ENCODE measurements at regions not wholly inside any gene's neighbourhood (a gene's known extent, or its start where the extent isn't known, plus 50 kb on each side); places are given as distances from the start of the nearest gene placed in this dataset.

DNA sequence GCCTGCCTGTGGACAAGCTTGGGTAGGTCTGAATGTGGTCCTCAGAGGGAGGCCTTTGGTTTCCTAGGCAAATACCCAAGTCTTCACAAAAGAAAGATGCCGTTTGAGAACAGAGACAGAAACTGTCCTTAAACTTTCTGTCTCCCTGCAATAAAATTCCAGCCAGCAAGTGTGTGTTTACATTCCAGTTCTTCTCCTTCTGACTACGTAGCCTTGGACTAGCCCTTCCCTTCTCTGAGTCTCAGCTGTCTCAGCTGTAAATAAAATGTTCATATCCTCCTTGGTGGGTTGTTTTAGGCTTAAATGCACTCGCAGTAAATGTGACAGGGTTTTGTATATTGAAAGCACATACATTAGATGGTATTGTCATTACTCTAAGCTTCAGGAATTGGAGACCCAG, 561.2 kb upstream of the MKI67 start:
- H3K9me3 ChIP-seq (ENCODE audit: low read length) = no peaks in the 10 kb centered on the region
- TF ChIP-seq RAD21 (conservative IDR thresholded peaks at IDR 0.05) (no peak), EP300 (conservative IDR thresholded peaks at IDR 0.05; ENCODE audit: poor library complexity, severe bottlenecking) (no peak)
- TF ChIP-seq, protein P1, sequence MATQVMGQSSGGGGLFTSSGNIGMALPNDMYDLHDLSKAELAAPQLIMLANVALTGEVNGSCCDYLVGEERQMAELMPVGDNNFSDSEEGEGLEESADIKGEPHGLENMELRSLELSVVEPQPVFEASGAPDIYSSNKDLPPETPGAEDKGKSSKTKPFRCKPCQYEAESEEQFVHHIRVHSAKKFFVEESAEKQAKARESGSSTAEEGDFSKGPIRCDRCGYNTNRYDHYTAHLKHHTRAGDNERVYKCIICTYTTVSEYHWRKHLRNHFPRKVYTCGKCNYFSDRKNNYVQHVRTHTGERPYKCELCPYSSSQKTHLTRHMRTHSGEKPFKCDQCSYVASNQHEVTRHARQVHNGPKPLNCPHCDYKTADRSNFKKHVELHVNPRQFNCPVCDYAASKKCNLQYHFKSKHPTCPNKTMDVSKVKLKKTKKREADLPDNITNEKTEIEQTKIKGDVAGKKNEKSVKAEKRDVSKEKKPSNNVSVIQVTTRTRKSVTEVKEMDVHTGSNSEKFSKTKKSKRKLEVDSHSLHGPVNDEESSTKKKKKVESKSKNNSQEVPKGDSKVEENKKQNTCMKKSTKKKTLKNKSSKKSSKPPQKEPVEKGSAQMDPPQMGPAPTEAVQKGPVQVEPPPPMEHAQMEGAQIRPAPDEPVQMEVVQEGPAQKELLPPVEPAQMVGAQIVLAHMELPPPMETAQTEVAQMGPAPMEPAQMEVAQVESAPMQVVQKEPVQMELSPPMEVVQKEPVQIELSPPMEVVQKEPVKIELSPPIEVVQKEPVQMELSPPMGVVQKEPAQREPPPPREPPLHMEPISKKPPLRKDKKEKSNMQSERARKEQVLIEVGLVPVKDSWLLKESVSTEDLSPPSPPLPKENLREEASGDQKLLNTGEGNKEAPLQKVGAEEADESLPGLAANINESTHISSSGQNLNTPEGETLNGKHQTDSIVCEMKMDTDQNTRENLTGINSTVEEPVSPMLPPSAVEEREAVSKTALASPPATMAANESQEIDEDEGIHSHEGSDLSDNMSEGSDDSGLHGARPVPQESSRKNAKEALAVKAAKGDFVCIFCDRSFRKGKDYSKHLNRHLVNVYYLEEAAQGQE (IDR thresholded peaks at IDR 0.05; ENCODE audit: borderline replicate concordance) = no peak
- H2AFZ ChIP-seq (ENCODE audit: low read depth, low read length) = no peak overlapping the region
- no peak overlapping the region for H3K27ac ChIP-seq (ENCODE audit: low read length)
- H3F3A ChIP-seq (ENCODE audit: insufficient read depth, low read length, poor library complexity, severe bottlenecking) = no peaks in the 10 kb centered on the region
- H3K27me3 ChIP-seq (ENCODE audit: insufficient read depth, low read depth, low read length) = no peaks in the 10 kb centered on the region
- H3K4me2 ChIP-seq (ENCODE audit: low read length) = no peak overlapping the region
- H3K9ac ChIP-seq (ENCODE audit: low read length) = no peak overlapping the region
- H4K20me1 ChIP-seq (ENCODE audit: insufficient read depth) = no peaks in the 10 kb centered on the region
- H3K9me2 ChIP-seq (ENCODE audit: insufficient read depth, low read length) = no peaks in the 10 kb centered on the region
- no peak overlapping the region for H3K4me3 ChIP-seq (ENCODE audit: low read length)
- no peaks in the 10 kb centered on the region for H3K36me3 ChIP-seq (ENCODE audit: insufficient read depth, low read length)
- H3K79me2 ChIP-seq (replicated peaks; ENCODE audit: insufficient read depth, low read length) = no peaks in the 10 kb centered on the region

DNA sequence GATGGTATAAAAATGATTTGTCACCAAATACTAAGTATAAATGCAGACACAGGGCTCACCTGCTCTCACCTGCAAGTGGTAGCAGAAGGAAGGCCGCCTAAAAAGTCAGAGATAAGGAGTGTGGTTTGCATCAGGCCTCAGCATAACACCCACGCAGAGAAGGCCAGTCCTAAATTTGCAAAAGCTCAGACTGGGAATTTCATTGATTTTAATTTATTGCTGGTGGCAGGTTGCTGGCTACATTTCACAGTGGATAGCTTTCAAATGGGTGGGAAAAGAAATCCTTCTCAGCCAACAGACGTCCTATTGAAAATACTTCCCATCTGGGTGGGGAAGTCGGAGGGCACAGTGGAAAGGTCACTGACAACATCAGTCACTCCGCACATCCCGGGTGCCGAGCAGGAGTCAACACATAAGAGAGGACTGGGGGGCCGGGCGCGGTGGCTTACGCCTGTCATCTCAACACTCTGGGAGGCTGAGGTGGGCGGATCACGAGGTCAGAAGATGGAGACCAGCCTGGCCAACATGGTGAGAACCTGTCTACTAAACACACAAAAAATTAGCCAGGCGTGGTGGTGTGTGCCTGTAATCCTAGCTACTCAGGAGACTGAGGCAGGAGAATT, 561.8 kb upstream of the MKI67 start:
- Histone ChIP-seq H4K20me1 (ENCODE audit: insufficient read depth) (no peaks in the 10 kb centered on the region), H3F3A (ENCODE audit: insufficient read depth, low read length, poor library complexity, severe bottlenecking) (no peaks in the 10 kb centered on the region), H3K9me3 (ENCODE audit: low read length) (no peaks in the 10 kb centered on the region), H3K4me3 (ENCODE audit: low read length) (no peak overlapping the region), H3K36me3 (ENCODE audit: insufficient read depth, low read length) (no peaks in the 10 kb centered on the region), H3K27me3 (ENCODE audit: insufficient read depth, low read depth, low read length) (no peaks in the 10 kb centered on the region), H3K79me2 (replicated peaks; ENCODE audit: insufficient read depth, low read length) (no peaks in the 10 kb centered on the region), H3K27ac (ENCODE audit: low read length) (no peak overlapping the region), H3K9ac (ENCODE audit: low read length) (no peak overlapping the region), H3K4me2 (ENCODE audit: low read length) (no peak overlapping the region), H3K9me2 (ENCODE audit: insufficient read depth, low read length) (no peaks in the 10 kb centered on the region), H2AFZ (ENCODE audit: low read depth, low read length) (no peak overlapping the region)
- TF ChIP-seq EP300 (conservative IDR thresholded peaks at IDR 0.05; ENCODE audit: poor library complexity, severe bottlenecking) = no peak

DNA sequence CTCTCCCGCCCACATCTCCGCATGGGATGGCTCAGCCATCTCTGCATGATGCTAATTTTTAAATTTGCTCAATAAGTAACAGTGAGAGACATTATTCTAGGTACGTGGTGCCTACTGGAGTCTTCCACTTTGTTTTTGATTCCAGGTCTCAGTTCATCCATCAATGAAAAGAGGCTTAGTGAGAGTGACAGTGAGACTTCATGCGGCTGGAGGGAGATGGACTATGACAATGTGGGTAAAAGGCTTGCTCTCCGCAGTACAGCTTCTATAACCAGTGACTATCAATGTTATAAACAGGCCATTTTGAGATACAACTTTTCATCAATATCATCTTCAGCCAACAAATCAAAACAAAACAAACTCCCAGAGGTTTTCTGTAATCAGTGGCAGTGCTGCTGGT, 563.4 kb upstream of the MKI67 start:
- Histone ChIP-seq H2AFZ (ENCODE audit: low read depth, low read length) (no peak overlapping the region), H3F3A (ENCODE audit: insufficient read depth, low read length, poor library complexity, severe bottlenecking) (no peaks in the 10 kb centered on the region), H3K9me3 (ENCODE audit: low read length) (no peaks in the 10 kb centered on the region), H3K27ac (ENCODE audit: low read length) (no peak overlapping the region), H4K20me1 (ENCODE audit: insufficient read depth) (no peaks in the 10 kb centered on the region), H3K9me2 (ENCODE audit: insufficient read depth, low read length) (no peaks in the 10 kb centered on the region), H3K4me2 (ENCODE audit: low read length) (no peak overlapping the region), H3K36me3 (ENCODE audit: insufficient read depth, low read length) (no peaks in the 10 kb centered on the region), H3K79me2 (replicated peaks; ENCODE audit: insufficient read depth, low read length) (no peaks in the 10 kb centered on the region), H3K27me3 (ENCODE audit: insufficient read depth, low read depth, low read length) (no peaks in the 10 kb centered on the region), H3K4me3 (ENCODE audit: low read length) (no peak overlapping the region), H3K9ac (ENCODE audit: low read length) (no peak overlapping the region)
- TF ChIP-seq EP300 (conservative IDR thresholded peaks at IDR 0.05; ENCODE audit: poor library complexity, severe bottlenecking) (no peak), RAD21 (conservative IDR thresholded peaks at IDR 0.05) (no peak), MXI1 (conservative IDR thresholded peaks at IDR 0.05; ENCODE audit: poor library complexity, severe bottlenecking) (no peak), EZH2 (IDR thresholded peaks at IDR 0.05; ENCODE audit: borderline replicate concordance, insufficient read depth, low read length, poor library complexity, severe bottlenecking) (no peak), TAF1 (IDR thresholded peaks at IDR 0.05; ENCODE audit: low read depth) (no peak)
- TF ChIP-seq, protein P2, sequence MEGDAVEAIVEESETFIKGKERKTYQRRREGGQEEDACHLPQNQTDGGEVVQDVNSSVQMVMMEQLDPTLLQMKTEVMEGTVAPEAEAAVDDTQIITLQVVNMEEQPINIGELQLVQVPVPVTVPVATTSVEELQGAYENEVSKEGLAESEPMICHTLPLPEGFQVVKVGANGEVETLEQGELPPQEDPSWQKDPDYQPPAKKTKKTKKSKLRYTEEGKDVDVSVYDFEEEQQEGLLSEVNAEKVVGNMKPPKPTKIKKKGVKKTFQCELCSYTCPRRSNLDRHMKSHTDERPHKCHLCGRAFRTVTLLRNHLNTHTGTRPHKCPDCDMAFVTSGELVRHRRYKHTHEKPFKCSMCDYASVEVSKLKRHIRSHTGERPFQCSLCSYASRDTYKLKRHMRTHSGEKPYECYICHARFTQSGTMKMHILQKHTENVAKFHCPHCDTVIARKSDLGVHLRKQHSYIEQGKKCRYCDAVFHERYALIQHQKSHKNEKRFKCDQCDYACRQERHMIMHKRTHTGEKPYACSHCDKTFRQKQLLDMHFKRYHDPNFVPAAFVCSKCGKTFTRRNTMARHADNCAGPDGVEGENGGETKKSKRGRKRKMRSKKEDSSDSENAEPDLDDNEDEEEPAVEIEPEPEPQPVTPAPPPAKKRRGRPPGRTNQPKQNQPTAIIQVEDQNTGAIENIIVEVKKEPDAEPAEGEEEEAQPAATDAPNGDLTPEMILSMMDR (IDR thresholded peaks at IDR 0.05; ENCODE audit: poor library complexity, severe bottlenecking) = no peak
